HG03196 (cell line): ENCODE measurements at regions not wholly inside any gene's neighbourhood (a gene's known extent, or its start where the extent isn't known, plus 50 kb on each side); places are given as distances from the start of the nearest gene placed in this dataset.
"Not testable (repeated sequence)": the region's sequence is repeated elsewhere in the genome, so short reads cannot be mapped to it uniquely, and the experiment has no call there.

ENCODE experiments used
- ATAC-seq: cut with Tn5 transposase; IDR thresholded peaks from one replicate; pipeline ENCODE4 v1.9.1; 2021; ENCODE audit not compliant: unreplicated experiment

GRCh38 chr5:28313321-28313951, 1275.0 kb upstream of the CDH9 start:
- ATAC-seq, result no peak

- no peak for ATAC-seq
Measured at GRCh38 chr5:28310696-28311095, 1272.3 kb upstream of the CDH9 start.

GRCh38 chr5:28305891-28306290, 1267.5 kb upstream of the CDH9 start:
- ATAC-seq, result no peak

GRCh38 chr5:28301712-28302111, 1263.3 kb upstream of the CDH9 start:
- ATAC-seq, result no peak

GRCh38 chr5:28296254-28297013, 1258.0 kb upstream of the CDH9 start:
- no peak for ATAC-seq

- ATAC-seq, result not testable (repeated sequence)
Measured at GRCh38 chr5:28287021-28287420, 1248.6 kb upstream of the CDH9 start.

GRCh38 chr5:28286566-28286965, 1248.2 kb upstream of the CDH9 start:
- ATAC-seq, result no peak

- ATAC-seq, result no peak
Measured at GRCh38 chr5:28284788-28285187, 1246.4 kb upstream of the CDH9 start.

GRCh38 chr5:28281351-28281750, 1243.0 kb upstream of the CDH9 start:
- ATAC-seq, result no peak

- no peak for ATAC-seq
Measured at GRCh38 chr5:28275931-28276330, 1237.5 kb upstream of the CDH9 start.

GRCh38 chr5:28269978-28270377, 1231.6 kb upstream of the CDH9 start:
- ATAC-seq, result no peak

GRCh38 chr5:28265877-28266276, 1227.5 kb upstream of the CDH9 start:
- no peak for ATAC-seq

GRCh38 chr5:28254846-28255245, 1216.5 kb upstream of the CDH9 start:
- ATAC-seq, result no peak

- no peak for ATAC-seq
Measured at GRCh38 chr5:28253431-28253830, 1215.0 kb upstream of the CDH9 start.

GRCh38 chr5:28249771-28250415, 1211.5 kb upstream of the CDH9 start:
- no peak for ATAC-seq

GRCh38 chr5:28234356-28234968, 1196.1 kb upstream of the CDH9 start:
- ATAC-seq, result no peak

GRCh38 chr5:28226407-28226806, 1188.0 kb upstream of the CDH9 start:
- no peak for ATAC-seq

- no peak for ATAC-seq
Measured at GRCh38 chr5:28219539-28219938, 1181.2 kb upstream of the CDH9 start.

- ATAC-seq, result no peak
Measured at GRCh38 chr5:28217695-28218094, 1179.3 kb upstream of the CDH9 start.

- ATAC-seq, result no peak
Measured at GRCh38 chr5:28216939-28217360, 1178.6 kb upstream of the CDH9 start.

- ATAC-seq, result no peak
Measured at GRCh38 chr5:28215091-28215490, 1176.7 kb upstream of the CDH9 start.

GRCh38 chr5:28214292-28214691, 1175.9 kb upstream of the CDH9 start:
- no peak for ATAC-seq
